GM23338 (cell line): ENCODE measurements at regions not wholly inside any gene's neighbourhood (a gene's known extent, or its start where the extent isn't known, plus 50 kb on each side); places are given as distances from the start of the nearest gene placed in this dataset.

Experiments used
- ATAC-seq: fragments of 200-7000 bp; cut with Tn5 transposase; 3 replicates; pipeline ENCODE4 v1.9.1; 2020
- DNase-seq: peaks from one replicate; pipeline ENCODE4 v3.0.0-alpha.2; 2015; ENCODE audit warnings: low spot score
- H2AFZ ChIP-seq: fragments of 200-600 bp; sonication (generic); 2 replicates; pipeline ENCODE4 v1.8.0; 2016; ENCODE audit warnings: antibody characterized with exemption, mild to moderate bottlenecking, moderate library complexity
- H3F3A ChIP-seq: fragments of 200-600 bp; sonication (generic); replicated peaks from 2 replicates; pipeline ENCODE4 v1.8.0; 2017; ENCODE audit warnings: antibody characterized with exemption, mixed run types, low read depth
- H3K27ac ChIP-seq: fragments of 200-600 bp; sonication (generic); 2 replicates; pipeline ENCODE4 v1.6.1; 2016; ENCODE audit warnings: low read depth
- H3K27me3 ChIP-seq: fragments of 200-600 bp; sonication (generic); 2 replicates; pipeline ENCODE4 v1.8.0; 2016; ENCODE audit warnings: mild to moderate bottlenecking, mixed run types, moderate library complexity; ENCODE audit not compliant: insufficient read depth
- H3K36me3 ChIP-seq: fragments of 200-600 bp; sonication (generic); 2 replicates; pipeline ENCODE4 v1.8.0; 2016; ENCODE audit warnings: mild to moderate bottlenecking; ENCODE audit not compliant: insufficient read depth
- H3K4me1 ChIP-seq: fragments of 200-600 bp; sonication (generic); 2 replicates; pipeline ENCODE4 v1.8.0; 2016; ENCODE audit warnings: mild to moderate bottlenecking, moderate library complexity; ENCODE audit not compliant: insufficient read depth
- H3K4me2 ChIP-seq: fragments of 200-600 bp; sonication (generic); 2 replicates; pipeline ENCODE4 v1.7.1; 2017; ENCODE audit warnings: mixed run types
- H3K4me3 ChIP-seq: fragments of 200-600 bp; sonication (generic); 2 replicates; pipeline ENCODE4 v1.6.1; 2016; ENCODE audit warnings: mixed run types
- H3K79me2 ChIP-seq: fragments of 200-600 bp; sonication (generic); replicated peaks from 2 replicates; pipeline ENCODE4 v1.8.0; 2017; ENCODE audit warnings: mild to moderate bottlenecking; ENCODE audit not compliant: insufficient read depth
- H3K9me2 ChIP-seq: fragments of 200-600 bp; sonication (generic); 2 replicates; pipeline ENCODE4 v1.8.0; 2017; ENCODE audit not compliant: insufficient read depth
- H4K20me1 ChIP-seq: fragments of 200-600 bp; sonication (generic); replicated peaks from 2 replicates; pipeline ENCODE4 v1.8.0; 2017; ENCODE audit warnings: mild to moderate bottlenecking; ENCODE audit not compliant: insufficient read depth
- H3K27ac Mint-ChIP-seq: 2 replicates; pipeline ENCODE4 v1.8.0; 2020; ENCODE audit warnings: inconsistent platforms, mild to moderate bottlenecking, moderate library complexity, mixed read lengths
- H3K27me3 Mint-ChIP-seq: 3 replicates; pipeline ENCODE4 v1.8.0; 2022; ENCODE audit warnings: low read depth, mild to moderate bottlenecking, moderate library complexity, mixed read lengths, inconsistent platforms; ENCODE audit not compliant: insufficient read depth, poor library complexity
- H3K36me3 Mint-ChIP-seq: 3 replicates; pipeline ENCODE4 v1.8.0; 2021; ENCODE audit warnings: low read depth, mild to moderate bottlenecking, inconsistent platforms, moderate library complexity, mixed read lengths
- H3K4me1 Mint-ChIP-seq: 3 replicates; pipeline ENCODE4 v1.8.0; 2020; ENCODE audit warnings: mild to moderate bottlenecking, inconsistent platforms, mixed read lengths
- H3K4me3 Mint-ChIP-seq: 3 replicates; pipeline ENCODE4 v1.8.0; 2021; ENCODE audit warnings: moderate library complexity, mild to moderate bottlenecking, inconsistent platforms, mixed read lengths
- H3K9me3 Mint-ChIP-seq: 3 replicates; pipeline ENCODE4 v1.8.0; 2020; ENCODE audit warnings: moderate library complexity, mild to moderate bottlenecking, inconsistent platforms, mixed read lengths
- CREB1 ChIP-seq: fragments of 250-450 bp; sonication (Bioruptor Pico); IDR thresholded peaks from 2 replicates; pipeline ENCODE4 v1.5.0; 2020; ENCODE audit warnings: low read depth, mild to moderate bottlenecking, moderate library complexity
- EZH2 ChIP-seq: fragments of 200-600 bp; sonication (generic); IDR thresholded peaks from one replicate; pipeline ENCODE4 v1.8.0; 2017; ENCODE audit warnings: antibody characterized with exemption, mild to moderate bottlenecking, low read depth; ENCODE audit not compliant: unreplicated experiment
- EZH2phosphoT487 ChIP-seq: fragments of 200-600 bp; sonication (generic); IDR thresholded peaks from one replicate; pipeline ENCODE4 v1.8.1; 2018; ENCODE audit warnings: antibody characterized with exemption; ENCODE audit not compliant: unreplicated experiment
- JUNB ChIP-seq: IDR thresholded peaks from one replicate; pipeline ENCODE4 v1.6.1; 2016; ENCODE audit warnings: antibody characterized with exemption; ENCODE audit not compliant: unreplicated experiment
- POLR2AphosphoS5 ChIP-seq: IDR thresholded peaks from 2 replicates; pipeline ENCODE4 v1.6.1; 2016; ENCODE audit warnings: antibody characterized with exemption, low read depth
- ZNF114 ChIP-seq: fragments of 250-450 bp; sonication (Bioruptor Pico); IDR thresholded peaks from 2 replicates; pipeline ENCODE4 v1.5.0; 2020; ENCODE audit warnings: mild to moderate bottlenecking, moderate library complexity
- ZNF331 ChIP-seq: fragments of 250-450 bp; sonication (Bioruptor Pico); IDR thresholded peaks from 2 replicates; pipeline ENCODE4 v1.5.0; 2020; ENCODE audit warnings: low read depth, mild to moderate bottlenecking, moderate library complexity
- TF ChIP-seq, protein P1 (sequence below), 2 experiments: fragments of 200-600 bp in 1 of 2; sonication (generic) in 1 of 2; conservative IDR thresholded peaks; 2 replicates each; pipeline versions ENCODE4 v1.5.1 to v1.6.1; 2016 to 2017; ENCODE audit warnings: antibody characterized with exemption in 2 of 2, low read depth in 2 of 2, mild to moderate bottlenecking in 2 of 2, moderate library complexity in 1 of 2
- TF ChIP-seq, protein P2 (sequence below): fragments of 250-450 bp; sonication (Bioruptor Pico); IDR thresholded peaks from 2 replicates; pipeline ENCODE4 v1.5.0; 2020; ENCODE audit warnings: mild to moderate bottlenecking, moderate library complexity
- TF ChIP-seq, protein P3 (sequence below): IDR thresholded peaks from 2 replicates; pipeline ENCODE4 v1.6.1; 2016; ENCODE audit warnings: antibody characterized with exemption

DNA sequence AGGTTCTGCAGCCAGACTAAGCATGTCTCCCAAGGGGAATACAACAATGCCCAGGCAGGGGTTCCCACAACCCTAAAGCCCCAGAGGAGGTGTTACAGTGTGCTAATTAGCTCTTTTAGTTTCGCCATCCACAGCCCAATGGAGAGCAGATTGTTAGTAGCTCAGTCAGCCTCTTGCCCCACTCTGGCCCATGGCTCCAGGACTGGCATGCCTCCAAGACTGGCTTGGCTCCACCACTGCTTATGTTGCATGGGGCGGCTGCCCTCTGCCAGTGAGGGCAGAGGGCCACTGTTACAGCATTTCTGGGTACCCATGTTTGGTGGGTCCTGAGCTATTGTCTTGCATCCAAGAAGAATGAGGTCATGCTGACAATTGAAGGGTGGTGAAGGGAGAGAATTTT is 231.1 kb upstream of the MDFIC2 start:
- Histone ChIP-seq H3K4me1 (no peaks in the 10 kb centered on the region; the same call in 1 of the 2 replicates), H2AFZ (no peak overlapping the region), H3K4me2 (no peak overlapping the region), H3K27me3 (no peaks in the 10 kb centered on the region), H3F3A (no peaks in the 10 kb centered on the region), H3K36me3 (peaks cover 10% of the 10 kb centered on the region; the same call in 1 of the 2 replicates), H3K27ac (no peak overlapping the region), H3K9me2 (peaks cover 3% of the 10 kb centered on the region; the same call in 1 of the 2 replicates), H3K79me2 (no peaks in the 10 kb centered on the region), H3K4me3 (no peak overlapping the region), H4K20me1 (no peaks in the 10 kb centered on the region)
- Mint-ChIP-seq H3K27me3 (peaks cover 12% of the 10 kb centered on the region), H3K4me3 (no peak overlapping the region), H3K27ac (no peak overlapping the region), H3K36me3 (peaks cover 48% of the 10 kb centered on the region), H3K4me1 (peaks cover 8% of the 10 kb centered on the region), H3K9me3 (peaks cover 50% of the 10 kb centered on the region)
- DNase-seq = no peak
- TF ChIP-seq, protein P1, sequence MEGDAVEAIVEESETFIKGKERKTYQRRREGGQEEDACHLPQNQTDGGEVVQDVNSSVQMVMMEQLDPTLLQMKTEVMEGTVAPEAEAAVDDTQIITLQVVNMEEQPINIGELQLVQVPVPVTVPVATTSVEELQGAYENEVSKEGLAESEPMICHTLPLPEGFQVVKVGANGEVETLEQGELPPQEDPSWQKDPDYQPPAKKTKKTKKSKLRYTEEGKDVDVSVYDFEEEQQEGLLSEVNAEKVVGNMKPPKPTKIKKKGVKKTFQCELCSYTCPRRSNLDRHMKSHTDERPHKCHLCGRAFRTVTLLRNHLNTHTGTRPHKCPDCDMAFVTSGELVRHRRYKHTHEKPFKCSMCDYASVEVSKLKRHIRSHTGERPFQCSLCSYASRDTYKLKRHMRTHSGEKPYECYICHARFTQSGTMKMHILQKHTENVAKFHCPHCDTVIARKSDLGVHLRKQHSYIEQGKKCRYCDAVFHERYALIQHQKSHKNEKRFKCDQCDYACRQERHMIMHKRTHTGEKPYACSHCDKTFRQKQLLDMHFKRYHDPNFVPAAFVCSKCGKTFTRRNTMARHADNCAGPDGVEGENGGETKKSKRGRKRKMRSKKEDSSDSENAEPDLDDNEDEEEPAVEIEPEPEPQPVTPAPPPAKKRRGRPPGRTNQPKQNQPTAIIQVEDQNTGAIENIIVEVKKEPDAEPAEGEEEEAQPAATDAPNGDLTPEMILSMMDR (conservative IDR thresholded peaks at IDR 0.05; ENCODE audit: low read depth in 2 of 2) = no peak
- TF ChIP-seq POLR2AphosphoS5 = no peak
- TF ChIP-seq, protein P2, sequence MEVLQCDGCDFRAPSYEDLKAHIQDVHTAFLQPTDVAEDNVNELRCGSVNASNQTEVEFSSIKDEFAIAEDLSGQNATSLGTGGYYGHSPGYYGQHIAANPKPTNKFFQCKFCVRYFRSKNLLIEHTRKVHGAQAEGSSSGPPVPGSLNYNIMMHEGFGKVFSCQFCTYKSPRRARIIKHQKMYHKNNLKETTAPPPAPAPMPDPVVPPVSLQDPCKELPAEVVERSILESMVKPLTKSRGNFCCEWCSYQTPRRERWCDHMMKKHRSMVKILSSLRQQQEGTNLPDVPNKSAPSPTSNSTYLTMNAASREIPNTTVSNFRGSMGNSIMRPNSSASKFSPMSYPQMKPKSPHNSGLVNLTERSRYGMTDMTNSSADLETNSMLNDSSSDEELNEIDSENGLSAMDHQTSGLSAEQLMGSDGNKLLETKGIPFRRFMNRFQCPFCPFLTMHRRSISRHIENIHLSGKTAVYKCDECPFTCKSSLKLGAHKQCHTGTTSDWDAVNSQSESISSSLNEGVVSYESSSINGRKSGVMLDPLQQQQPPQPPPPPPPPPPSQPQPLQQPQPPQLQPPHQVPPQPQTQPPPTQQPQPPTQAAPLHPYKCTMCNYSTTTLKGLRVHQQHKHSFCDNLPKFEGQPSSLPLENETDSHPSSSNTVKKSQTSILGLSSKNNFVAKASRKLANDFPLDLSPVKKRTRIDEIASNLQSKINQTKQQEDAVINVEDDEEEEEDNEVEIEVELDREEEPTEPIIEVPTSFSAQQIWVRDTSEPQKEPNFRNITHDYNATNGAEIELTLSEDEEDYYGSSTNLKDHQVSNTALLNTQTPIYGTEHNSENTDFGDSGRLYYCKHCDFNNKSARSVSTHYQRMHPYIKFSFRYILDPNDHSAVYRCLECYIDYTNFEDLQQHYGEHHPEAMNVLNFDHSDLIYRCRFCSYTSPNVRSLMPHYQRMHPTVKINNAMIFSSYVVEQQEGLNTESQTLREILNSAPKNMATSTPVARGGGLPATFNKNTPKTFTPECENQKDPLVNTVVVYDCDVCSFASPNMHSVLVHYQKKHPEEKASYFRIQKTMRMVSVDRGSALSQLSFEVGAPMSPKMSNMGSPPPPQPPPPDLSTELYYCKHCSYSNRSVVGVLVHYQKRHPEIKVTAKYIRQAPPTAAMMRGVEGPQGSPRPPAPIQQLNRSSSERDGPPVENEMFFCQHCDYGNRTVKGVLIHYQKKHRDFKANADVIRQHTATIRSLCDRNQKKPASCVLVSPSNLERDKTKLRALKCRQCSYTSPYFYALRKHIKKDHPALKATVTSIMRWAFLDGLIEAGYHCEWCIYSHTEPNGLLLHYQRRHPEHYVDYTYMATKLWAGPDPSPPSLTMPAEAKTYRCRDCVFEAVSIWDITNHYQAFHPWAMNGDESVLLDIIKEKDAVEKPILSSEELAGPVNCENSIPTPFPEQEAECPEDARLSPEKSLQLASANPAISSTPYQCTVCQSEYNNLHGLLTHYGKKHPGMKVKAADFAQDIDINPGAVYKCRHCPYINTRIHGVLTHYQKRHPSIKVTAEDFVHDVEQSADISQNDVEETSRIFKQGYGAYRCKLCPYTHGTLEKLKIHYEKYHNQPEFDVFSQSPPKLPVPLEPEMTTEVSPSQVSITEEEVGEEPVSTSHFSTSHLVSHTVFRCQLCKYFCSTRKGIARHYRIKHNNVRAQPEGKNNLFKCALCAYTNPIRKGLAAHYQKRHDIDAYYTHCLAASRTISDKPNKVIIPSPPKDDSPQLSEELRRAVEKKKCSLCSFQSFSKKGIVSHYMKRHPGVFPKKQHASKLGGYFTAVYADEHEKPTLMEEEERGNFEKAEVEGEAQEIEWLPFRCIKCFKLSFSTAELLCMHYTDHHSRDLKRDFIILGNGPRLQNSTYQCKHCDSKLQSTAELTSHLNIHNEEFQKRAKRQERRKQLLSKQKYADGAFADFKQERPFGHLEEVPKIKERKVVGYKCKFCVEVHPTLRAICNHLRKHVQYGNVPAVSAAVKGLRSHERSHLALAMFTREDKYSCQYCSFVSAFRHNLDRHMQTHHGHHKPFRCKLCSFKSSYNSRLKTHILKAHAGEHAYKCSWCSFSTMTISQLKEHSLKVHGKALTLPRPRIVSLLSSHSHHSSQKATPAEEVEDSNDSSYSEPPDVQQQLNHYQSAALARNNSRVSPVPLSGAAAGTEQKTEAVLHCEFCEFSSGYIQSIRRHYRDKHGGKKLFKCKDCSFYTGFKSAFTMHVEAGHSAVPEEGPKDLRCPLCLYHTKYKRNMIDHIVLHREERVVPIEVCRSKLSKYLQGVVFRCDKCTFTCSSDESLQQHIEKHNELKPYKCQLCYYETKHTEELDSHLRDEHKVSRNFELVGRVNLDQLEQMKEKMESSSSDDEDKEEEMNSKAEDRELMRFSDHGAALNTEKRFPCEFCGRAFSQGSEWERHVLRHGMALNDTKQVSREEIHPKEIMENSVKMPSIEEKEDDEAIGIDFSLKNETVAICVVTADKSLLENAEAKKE (CRISPR knock-in tag) = no peak
- TF ChIP-seq, protein P3, sequence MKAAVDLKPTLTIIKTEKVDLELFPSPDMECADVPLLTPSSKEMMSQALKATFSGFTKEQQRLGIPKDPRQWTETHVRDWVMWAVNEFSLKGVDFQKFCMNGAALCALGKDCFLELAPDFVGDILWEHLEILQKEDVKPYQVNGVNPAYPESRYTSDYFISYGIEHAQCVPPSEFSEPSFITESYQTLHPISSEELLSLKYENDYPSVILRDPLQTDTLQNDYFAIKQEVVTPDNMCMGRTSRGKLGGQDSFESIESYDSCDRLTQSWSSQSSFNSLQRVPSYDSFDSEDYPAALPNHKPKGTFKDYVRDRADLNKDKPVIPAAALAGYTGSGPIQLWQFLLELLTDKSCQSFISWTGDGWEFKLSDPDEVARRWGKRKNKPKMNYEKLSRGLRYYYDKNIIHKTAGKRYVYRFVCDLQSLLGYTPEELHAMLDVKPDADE = no peak
- no peak for TF ChIP-seq EZH2
- TF ChIP-seq CREB1 (CRISPR knock-in tag) = no peak
- TF ChIP-seq ZNF114 = no peak
- no peak for TF ChIP-seq JUNB
- no peak for TF ChIP-seq EZH2phosphoT487
- no peak for TF ChIP-seq ZNF331 (CRISPR knock-in tag)
- ATAC-seq = no peak
